IPS DF 4.7 (cell line): ENCODE measurements at regions not wholly inside any gene's neighbourhood (a gene's known extent, or its start where the extent isn't known, plus 50 kb on each side); places are given as distances from the start of the nearest gene placed in this dataset.
"Not testable (repeated sequence)": the region's sequence is repeated elsewhere in the genome, so short reads cannot be mapped to it uniquely, and the experiment has no call there.

Source experiments
- DNase-seq: peaks from one replicate; pipeline ENCODE4 v3.0.0-alpha.2; 2013; ENCODE audit warnings: low spot score; ENCODE audit errors: extremely low read depth

DNA sequence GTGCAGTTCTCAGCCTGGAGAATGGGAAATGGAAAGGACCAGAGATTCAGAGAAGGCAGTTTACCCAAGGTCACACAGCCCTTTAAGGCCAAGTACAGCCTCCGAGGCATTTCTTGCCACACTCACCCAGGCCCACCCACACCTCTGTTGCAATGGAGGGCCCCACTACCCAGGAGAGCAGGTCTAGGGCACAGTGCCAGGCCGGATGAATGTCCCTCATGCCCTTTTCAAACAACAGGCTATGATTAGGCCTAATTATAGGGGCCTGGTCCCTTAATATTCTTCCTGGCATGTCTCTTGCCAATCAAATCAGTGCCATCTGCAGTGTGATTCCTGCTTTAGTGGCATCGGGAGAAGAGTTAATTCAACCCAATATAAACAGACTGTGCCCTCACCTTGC lies 195.3 kb downstream of the KLRB1 start:
- not testable (repeated sequence) for DNase-seq

DNA sequence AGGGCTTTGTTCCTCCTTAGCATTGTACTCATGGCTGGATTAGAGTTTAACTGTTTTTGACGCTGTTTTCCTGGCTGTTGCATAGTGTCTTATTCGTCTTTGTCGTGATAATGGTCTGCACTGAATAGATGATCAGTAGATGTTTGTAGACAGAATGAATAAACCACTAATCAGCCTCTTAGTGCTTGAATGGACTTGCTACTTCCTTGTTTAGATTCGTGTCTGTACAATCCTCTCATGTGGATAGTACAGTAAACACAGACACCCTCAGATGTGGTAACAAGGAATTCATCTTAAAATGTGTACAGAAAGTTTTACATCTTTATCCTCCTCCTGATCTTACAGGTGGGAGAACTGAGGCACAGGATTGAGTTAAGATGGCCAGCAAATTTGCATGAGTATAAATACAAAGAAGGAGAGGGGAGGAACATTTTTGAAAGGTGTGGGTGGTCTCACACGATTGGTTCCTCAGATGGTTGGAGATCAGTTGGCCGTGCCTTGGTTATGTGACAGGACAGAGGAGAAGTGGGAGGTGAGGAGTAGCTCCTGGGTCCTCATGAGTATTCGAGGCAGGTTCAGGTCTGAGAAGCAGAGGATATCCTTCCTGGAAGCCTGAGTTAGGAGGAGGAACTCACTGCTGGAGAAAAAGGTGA lies 196.0 kb downstream of the KLRB1 start:
- not testable (repeated sequence) for DNase-seq

DNA sequence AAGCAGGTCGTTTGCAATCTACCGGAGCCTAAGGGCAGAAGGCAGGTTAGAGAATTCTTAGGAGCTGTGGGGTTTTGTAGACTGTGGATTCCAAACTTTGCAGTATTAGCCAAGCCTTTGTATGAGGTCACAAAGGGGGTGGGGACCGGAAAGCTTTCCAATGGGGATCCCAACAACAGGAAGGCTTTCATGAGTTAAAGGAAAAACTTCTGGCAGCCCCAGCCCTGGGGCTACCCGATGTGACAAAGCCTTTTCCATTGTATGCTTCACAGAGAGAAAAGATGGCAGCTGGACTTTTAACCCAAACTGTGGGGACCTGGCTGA lies 199.2 kb upstream of the PZP start:
- not testable (repeated sequence) for DNase-seq

DNA sequence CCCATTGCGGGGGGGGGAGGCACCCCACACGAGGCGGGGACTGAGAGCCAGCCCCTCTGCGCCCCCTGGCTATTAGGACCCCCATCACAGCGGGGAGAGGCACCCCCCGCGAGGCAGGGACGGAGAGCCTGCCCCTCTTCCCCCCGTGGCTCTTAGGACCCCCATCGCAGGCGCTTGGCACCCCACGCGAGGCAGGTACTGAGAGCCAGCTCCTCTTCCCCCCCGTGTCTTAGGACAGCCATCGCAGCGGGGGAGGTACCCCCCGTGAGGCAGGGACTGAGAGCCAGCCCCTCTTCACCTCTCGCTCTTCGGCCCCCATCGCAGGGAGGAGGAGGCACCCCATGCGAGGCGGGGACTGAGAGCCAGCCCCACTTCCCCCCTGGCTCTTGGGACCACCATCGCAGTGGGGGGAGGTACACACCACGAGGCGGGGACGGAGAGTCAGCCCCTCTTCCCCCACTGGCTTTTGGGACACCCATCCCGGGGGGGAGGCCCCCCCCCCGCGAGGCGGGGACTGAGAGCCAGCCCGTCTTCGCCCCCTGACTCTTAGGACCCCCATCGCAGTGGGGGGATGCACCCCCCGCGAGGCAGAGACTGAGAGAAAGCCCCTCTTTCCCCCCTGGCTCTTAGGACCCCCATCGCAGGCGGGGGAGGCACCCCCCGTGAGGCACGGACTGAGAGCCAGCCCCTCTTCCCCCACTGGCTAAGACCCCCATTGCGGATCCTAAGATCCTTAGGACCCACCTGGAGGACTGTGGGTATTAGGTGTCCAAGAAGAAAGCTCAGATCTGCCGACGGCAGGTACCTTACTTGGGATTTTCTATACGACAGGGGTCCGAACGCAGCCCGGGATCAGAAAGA lies 198.6 kb upstream of the PZP start:
- DNase-seq = no peak

DNA sequence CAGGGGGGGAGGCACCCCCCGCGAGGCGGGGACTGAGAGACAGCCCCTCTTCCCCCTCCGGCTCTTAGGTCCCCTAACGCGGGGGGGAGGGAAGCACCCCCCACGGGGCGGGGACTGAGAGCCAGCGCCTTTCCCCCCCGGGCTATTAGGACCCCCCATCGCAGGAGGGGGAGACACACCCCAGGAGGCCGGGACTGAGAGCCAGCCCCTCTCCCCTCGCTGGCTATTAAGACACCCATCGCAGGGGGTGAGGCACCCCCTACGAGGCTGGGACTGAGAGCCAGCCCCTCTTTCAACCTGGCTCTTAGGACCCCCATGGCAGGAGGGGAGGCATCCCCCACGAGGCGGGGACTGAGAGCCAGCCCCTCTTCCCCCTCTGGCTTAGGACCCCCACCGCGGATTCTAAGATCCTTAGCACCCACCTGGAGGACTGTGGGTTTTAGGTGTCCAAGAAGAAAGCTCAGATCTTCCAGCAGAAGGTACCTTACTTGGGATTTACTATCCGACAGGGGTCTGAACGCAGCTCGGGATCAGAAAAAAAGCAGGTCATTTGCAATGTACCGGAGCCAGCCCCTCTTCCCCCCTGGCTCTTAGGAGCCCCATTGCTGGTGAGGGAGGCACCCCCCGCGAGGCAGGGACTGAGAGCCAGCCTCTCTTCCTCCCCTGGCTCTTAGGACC lies 197.8 kb upstream of the PZP start:
- no peak for DNase-seq

DNA sequence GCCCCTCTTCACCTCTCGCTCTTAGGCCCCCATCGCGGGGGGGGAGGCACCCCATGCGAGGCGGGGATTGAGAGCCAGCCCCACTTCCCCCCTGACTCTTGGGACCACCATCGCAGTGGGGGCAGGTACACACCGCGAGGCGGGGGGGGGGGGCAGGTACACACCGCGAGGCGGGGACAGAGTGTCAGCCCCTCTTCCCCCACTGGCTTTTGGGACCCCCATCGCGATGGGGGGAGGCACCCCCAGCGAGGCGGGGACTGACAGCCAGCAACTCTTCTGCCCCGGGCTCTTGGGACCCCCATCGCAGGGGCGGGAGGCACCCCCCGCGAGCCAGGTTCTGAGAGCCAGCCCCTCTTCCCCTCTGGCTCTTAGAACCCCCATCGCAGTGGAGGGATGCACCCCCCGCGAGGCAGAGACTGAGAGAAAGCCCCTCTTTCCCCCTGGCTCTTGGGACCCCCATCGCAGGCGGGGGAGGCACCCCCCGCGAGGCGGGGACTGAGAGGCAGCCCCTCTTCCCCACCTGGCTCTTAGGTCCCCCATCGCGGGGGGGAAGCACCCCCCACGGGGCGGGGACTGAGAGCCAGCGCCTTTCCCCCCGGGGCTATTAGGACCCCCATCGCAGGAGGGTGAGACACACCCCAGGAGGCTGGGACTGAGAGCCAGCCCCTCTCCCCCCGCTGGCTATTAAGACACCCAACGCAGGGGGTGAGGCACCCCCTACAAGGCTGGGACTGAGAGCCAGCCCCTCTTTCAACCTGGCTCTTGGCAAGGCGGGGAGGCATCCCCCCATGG lies 196.5 kb upstream of the PZP start:
- DNase-seq = no peak

DNA sequence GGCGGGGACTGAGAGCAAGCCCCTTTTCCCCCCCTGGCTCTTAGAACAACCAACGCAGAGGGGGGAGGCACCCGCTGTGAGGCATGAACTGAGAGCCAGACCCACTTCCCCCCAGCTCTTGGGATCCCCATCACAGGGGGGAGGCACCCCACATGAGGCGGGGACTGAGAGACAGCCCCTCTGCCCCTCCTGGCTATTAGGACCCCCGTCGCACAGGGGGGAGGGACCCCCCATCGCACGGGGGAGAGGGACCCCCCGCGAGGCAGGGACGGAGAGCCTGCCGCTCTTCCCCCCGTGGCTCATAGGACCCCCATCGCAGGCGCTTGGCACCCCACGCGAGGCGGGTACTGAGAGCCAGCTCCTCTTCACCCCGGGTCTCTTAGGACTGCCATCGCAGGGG lies 195.8 kb upstream of the PZP start:
- no peak for DNase-seq

DNA sequence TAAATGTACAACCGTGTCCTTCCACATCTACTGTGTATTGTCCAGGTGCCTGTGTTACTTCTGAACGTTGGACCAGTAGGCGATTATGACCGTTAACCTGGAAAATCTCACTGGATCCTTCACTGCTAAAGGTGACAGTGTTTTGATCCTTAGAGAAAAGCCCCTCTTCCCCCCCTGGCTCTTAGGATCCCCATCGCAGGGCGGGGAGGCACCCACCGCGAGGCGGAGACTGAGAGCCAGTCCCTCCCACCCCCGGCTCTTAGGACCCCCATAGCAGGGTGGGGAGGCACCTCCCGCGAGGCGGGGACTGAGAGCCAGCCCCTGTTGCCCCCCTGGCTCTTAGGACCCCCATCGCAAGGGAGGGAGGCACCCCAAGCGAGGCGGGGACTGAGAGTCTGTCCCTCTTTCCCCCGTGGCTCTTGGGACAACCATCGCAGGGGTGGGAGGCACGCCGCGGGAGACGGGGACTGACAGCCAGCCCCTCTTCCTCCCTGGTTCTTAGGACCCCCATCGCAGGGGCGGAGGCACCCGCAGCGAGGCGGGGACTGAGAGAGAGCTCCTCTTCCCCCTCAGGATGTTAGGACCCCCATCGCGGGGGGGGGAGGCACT lies 194.3 kb upstream of the PZP start:
- not testable (repeated sequence) for DNase-seq

DNA sequence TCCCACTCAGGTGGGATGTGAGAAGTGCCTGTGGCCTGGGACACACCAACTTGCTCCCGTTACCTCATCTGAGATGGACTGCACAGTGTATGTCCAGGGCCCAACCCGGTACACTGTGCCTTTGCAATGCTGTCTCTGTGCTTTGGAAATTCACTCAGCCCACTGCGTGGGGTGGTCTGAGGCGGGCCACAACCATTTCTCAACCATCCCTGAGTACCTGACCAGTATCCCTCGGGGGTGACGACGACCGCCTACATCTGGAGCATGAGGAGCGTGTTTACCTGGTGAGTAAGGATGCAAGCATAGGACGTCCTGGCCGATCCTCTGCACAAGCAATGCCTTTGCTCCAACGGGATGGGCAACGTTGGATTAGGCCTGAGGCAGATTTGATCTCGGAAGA lies 188.2 kb upstream of the PZP start:
- DNase-seq = not testable (repeated sequence)

DNA sequence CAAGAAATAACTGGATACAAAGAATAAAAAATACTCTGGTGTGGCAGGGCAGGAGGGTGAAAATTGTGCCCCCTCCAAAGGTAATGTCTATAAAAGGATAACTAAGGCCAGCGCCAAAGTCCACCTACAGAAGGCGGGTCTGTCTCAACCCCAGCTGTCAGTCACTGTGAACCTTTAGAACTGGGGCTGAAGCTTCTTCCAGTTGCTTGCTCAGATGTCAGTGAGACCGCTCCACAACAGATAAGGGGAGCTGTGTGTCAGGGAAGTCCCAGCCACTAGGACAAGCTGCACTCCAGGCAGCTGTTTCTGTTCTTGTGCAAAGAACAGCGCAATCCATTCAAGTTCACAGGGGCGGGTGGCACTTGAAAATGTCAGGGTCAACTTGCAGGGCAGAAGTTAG lies 187.0 kb upstream of the PZP start:
- DNase-seq = not testable (repeated sequence)

DNA sequence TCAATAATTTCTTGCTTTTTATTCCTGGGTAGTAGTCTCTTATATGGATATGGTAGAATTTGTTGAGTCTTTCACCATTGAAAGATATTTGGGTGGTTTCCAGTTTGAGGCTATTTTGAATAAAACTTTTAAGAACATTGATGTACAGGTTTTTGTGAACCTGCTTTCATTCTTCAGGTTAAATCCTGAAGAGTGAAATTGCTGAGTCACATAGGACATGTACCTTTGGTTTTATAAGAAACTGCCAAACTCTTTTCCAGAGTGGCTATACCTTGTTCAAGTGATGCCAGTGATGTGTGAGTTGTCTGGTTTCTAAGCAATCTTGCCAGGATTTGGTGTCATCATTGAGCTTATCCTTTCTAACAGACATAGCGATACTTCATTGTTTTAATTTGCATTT lies 184.6 kb upstream of the PZP start:
- no peak for DNase-seq

DNA sequence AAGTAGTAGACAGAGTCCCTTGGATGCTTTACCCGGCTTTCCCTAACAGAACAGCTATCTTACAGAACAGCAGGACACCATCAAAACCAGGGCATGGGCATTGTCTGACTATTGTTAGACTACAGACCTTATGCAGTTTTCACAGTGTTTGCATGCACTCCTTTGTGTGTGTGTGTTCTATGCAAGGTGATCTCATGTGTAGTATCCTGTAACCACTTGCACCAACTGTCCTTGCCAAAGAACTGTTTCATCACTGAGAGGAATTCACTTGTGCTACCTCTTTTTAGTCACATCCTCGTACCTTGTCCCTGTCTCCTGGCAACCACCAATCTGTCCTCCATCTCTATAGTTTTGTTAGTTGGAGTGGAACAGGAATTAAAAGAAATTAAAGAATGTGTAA lies 183.6 kb upstream of the PZP start:
- no peak for DNase-seq

DNA sequence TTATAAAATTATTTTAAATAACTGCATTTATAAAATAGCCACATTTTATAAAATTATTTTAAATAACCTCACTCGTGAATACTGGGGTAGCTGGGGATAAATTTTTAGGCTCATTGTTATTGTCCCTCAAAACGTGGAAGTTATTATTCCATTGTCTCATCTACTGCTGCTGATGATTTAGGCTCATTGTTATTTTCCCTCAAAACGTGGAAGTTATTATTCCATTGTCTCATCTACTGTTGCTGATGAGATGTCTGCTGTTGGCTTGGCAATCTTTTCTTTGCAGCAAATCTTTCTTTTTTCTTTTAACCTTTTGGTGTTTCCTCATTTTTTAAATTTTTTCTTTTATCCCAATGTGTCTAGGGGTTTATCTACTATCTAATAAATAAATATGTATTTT lies 182.6 kb upstream of the PZP start:
- no peak for DNase-seq

DNA sequence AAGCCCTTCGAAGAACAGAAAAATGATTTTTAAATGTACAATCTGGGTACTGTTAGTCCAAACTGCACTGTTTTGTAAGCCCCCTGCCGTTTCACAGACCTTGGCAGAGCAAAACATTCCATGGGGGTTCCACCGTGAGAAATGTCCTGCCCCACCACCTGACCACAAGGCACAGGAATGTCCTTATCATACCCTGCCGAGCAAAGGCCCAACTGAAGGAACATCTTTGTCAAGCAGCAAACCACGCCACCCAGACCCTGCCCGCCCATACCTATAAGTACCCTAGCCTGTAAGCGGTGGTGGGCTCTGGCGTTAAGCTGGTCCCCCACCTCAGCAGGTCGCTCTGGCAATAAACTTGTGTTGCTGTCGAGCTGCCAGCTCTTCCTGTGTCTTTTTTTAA lies 181.6 kb upstream of the PZP start:
- DNase-seq = no peak

DNA sequence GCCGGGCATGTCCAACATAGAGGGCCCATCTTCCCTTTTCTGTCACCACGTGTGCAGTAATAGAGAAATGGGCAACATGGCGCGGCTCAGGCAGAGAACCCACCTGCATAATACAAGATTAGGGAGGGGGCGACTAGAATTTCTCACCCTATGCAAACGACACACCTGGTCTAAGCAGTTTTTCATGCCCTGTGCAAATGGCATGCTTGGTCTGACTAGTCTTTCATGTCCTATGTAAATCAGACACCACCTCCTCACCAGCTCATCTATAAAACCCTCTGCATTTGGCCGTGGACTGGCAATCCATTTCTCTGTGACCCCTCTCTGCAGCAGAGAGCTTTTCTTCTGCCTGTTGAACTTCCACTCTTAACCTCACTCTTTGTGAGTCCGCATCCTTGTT lies 180.2 kb upstream of the PZP start:
- no peak for DNase-seq

DNA sequence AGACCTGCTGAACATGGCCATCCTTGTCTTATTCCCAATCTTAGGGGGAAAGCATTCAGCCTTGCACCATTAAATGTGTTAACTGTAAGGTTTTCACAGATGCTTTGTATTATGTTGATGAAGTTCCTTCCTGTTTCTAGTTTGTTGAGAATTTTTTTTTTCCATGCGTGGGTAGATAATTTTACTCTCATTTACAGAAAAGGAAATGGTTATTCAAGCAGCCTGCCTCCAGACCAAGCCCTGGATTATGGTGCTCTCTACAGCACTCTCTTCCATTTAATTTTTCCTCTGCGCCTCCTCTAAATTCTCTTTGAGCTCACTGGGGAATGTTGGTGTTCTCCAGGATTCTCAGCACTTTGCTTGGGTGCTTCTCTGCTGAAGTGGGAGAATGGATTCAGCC lies 179.3 kb upstream of the PZP start:
- DNase-seq = no peak

DNA sequence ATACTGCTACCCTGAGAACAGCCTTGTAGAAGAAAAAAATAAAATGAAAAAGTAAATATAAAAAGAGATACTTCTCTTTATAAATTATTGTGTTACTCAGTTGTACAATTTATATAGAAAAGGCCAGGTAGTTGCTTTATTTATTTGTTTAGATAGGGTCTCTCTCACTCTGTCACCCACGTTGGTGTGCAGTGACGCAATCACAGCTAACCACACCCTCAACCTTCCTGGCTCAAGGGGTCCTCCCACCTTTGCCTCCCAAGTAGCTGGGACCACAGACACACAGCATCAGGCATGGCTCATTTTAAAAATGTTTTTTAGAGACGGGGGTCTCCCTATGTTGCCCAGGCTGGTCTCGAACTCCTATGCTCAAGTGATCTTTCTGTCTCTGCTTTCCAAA lies 175.4 kb upstream of the PZP start:
- no peak for DNase-seq

DNA sequence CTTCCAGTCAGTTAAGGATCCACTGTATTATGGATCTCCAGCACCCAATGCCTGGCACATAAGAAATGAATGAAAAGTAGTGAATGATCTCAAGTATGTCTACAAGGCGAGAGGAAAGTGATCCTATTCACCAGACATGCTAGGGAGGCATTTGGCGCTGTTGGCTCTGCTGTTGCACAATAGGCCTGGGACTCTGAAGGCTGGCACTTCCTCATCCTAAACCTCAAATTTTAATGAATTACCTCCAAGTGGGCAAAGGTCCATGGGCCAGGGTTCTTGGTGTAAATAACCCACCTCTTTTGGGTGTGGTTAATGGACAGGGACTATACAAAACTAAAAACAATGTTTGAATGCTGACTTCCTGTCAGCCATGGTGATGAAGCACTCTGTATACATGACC lies 173.4 kb upstream of the PZP start:
- no peak for DNase-seq

DNA sequence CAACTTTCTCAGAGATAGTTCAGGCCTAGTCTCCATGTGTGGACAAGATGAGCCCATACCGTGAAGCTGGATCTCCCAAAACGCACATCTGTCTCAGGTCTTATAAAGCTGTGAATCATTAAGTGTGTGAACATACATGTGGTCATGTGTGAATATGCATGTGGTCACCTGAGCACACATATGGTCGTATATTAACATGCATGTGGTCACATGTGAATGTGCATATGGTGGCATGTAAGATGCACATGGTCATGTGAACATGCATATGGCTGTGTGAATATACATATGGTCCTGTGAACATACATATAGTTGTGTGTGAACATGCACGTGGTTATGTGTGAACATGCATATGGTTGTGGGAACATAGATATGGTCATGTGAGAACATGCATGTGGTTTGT lies 172.5 kb upstream of the PZP start:
- no peak for DNase-seq

DNA sequence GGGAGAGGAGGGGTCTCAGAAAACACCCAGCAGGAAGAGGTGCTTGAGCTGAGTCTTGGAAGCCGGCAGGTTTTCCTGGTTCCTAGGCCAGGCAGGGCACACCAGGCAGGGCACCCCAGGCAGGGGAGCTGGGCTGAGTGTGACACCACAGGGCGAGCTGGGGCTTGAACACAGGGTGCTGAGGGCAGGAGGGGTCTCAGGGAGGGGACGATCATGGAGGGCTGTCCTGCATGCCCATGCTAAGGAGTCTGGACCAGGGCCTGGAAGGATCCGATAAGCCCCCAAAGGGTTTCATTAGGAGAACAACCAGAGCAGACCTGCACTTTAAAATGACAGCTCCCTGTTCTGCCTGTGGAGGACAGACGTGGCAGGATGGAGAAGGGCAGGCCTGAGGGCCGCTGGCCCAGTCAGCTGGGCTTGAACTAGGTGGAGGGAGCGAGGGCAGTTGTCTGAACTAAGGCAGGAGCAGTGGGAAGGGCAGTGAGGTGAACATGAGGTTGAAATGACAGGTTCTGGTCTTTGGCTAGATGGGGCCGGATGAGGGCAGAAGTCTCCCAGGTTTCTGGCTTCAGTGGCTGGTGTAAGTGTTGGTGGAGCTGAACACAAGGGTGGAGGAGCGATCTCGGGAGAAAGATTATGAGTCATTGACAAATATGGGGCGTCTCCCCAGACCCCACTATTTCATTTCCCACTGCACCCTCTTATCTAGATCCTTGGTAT lies 171.0 kb upstream of the PZP start:
- no peak for DNase-seq

DNA sequence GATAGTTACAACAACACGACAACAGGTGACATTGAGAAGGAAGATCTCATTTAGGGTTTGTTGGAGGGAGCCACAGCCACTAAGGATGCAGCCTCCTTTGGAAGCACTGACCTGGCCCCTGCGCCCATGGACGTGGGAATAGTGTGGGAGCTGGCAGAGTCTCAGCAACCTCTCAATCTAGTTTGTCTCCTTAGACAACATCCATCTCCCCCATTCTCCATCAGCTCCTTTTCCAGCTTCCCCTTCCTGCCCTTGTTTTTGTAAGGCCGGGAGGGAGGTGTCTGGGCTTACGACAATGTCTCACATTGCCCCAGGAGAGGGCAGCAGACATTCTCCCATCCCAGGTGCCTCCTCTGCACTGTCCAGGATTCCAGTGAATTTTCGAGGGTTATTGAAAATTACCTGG lies 170.2 kb upstream of the PZP start:
- DNase-seq = no peak
